ENCODE measurements at regions not wholly inside any gene's neighbourhood (a gene's known extent, or its start where the extent isn't known, plus 50 kb on each side); places are given as distances from the start of the nearest gene placed in this dataset.

GRCh38 chr5:133830911-133831310 is 137.5 kb downstream of the C5orf15 start:
- H3K27ac ChIP-seq (ENCODE audit: low read length) = no peak overlapping the region
- intact Hi-C loops (cut with micrococcal nuclease; ENCODE audit: unreplicated experiment) = no loop called here

GRCh38 chr5:133830281-133830680 is 138.1 kb downstream of the C5orf15 start:
- ATAC-seq (no peak), DNase-seq (ENCODE audit: low read depth, low spot score) (no peak)
- Histone ChIP-seq H3K27me3 (ENCODE audit: control insufficient read depth, insufficient read depth, low read length) (peaks cover 16% of the 10 kb centered on the region), H3K4me3 (ENCODE audit: low read depth in 2 of 2, low read length in 2 of 2) (no peak overlapping the region), H3K36me3 (ENCODE audit: control insufficient read depth, insufficient read depth, low read length) (no peaks in the 10 kb centered on the region), H3K9me3 (ENCODE audit: control insufficient read depth, insufficient read depth, low read depth, low read length) (no peaks in the 10 kb centered on the region), H3K27ac (ENCODE audit: low read length) (no peak overlapping the region), H3K4me1 (ENCODE audit: control insufficient read depth, insufficient read depth, low read length) (no peaks in the 10 kb centered on the region)
- TF ChIP-seq SIN3A (IDR thresholded peaks at IDR 0.05; ENCODE audit: borderline replicate concordance, insufficient read depth, low read depth, low read length) (no peak), POLR2AphosphoS5 (IDR thresholded peaks at IDR 0.05; ENCODE audit: low read depth, low read length) (no peak), REST (IDR thresholded peaks at IDR 0.05; ENCODE audit: insufficient read depth in 1 of 2, low read depth in 2 of 2, low read length in 1 of 2) (no peak), TCF7L2 (IDR thresholded peaks at IDR 0.05; ENCODE audit: low read depth, low read length) (no peak)
- POLR2A ChIA-PET = no interaction called here
- in situ Hi-C loops (cut with HindIII; ENCODE audit: low pct_unique_long_range_greater_than_20kb, low sequenced_read_pairs) = no loop called here
- BruUV-seq (replicated peaks) = no TSS peak
- intact Hi-C loops (cut with micrococcal nuclease; ENCODE audit: unreplicated experiment) = no loop called here
- CTCF ChIA-PET = no interaction called here

More at GRCh38 chr5:133830911-133831310, 137.5 kb downstream of the C5orf15 start:
- no peaks in the 10 kb centered on the region for H3K9me3 ChIP-seq (ENCODE audit: control insufficient read depth, insufficient read depth, low read depth, low read length)
- no peaks in the 10 kb centered on the region for H3K36me3 ChIP-seq (ENCODE audit: control insufficient read depth, insufficient read depth, low read length)
- no peaks in the 10 kb centered on the region for H3K4me1 ChIP-seq (ENCODE audit: control insufficient read depth, insufficient read depth, low read length)
- TF ChIP-seq, protein P1, sequence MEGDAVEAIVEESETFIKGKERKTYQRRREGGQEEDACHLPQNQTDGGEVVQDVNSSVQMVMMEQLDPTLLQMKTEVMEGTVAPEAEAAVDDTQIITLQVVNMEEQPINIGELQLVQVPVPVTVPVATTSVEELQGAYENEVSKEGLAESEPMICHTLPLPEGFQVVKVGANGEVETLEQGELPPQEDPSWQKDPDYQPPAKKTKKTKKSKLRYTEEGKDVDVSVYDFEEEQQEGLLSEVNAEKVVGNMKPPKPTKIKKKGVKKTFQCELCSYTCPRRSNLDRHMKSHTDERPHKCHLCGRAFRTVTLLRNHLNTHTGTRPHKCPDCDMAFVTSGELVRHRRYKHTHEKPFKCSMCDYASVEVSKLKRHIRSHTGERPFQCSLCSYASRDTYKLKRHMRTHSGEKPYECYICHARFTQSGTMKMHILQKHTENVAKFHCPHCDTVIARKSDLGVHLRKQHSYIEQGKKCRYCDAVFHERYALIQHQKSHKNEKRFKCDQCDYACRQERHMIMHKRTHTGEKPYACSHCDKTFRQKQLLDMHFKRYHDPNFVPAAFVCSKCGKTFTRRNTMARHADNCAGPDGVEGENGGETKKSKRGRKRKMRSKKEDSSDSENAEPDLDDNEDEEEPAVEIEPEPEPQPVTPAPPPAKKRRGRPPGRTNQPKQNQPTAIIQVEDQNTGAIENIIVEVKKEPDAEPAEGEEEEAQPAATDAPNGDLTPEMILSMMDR (IDR thresholded peaks at IDR 0.05) = no peak
- TF ChIP-seq SIN3A (IDR thresholded peaks at IDR 0.05; ENCODE audit: borderline replicate concordance, insufficient read depth, low read depth, low read length) = no peak
- no peak for TF ChIP-seq REST (IDR thresholded peaks at IDR 0.05; ENCODE audit: insufficient read depth in 1 of 2, low read depth in 2 of 2, low read length in 1 of 2)
- TF ChIP-seq TCF7L2 (IDR thresholded peaks at IDR 0.05; ENCODE audit: low read depth, low read length) = no peak
- no peak for TF ChIP-seq POLR2AphosphoS5 (IDR thresholded peaks at IDR 0.05; ENCODE audit: low read depth, low read length)
- in situ Hi-C loops (cut with HindIII; ENCODE audit: low pct_unique_long_range_greater_than_20kb, low sequenced_read_pairs) = no loop called here
- CTCF ChIA-PET = no interaction called here
- peaks cover 16% of the 10 kb centered on the region for H3K27me3 ChIP-seq (ENCODE audit: control insufficient read depth, insufficient read depth, low read length)
- BruUV-seq (replicated peaks) = no TSS peak
- ATAC-seq = no peak
- POLR2A ChIA-PET = no interaction called here
- DNase-seq (ENCODE audit: low read depth, low spot score) = no peak
- H3K4me3 ChIP-seq (ENCODE audit: low read depth in 2 of 2, low read length in 2 of 2) = no peak overlapping the region

Data from Panc1 (cell line).